Mucosa of gallbladder (tissue), 1 donor: ENCODE measurements at regions not wholly inside any gene's neighbourhood (a gene's known extent, or its start where the extent isn't known, plus 50 kb on each side); places are given as distances from the start of the nearest gene placed in this dataset.
"Not testable (repeated sequence)": the region's sequence is repeated elsewhere in the genome, so short reads cannot be mapped to it uniquely, and the experiment has no call there.

Source experiments
- DNase-seq: peaks from one replicate; pipeline ENCODE4 v3.0.0-alpha.2; 2020; ENCODE audit warnings: low spot score
- donor health status: DM: no; HTN: no; CAD: no.

- DNase-seq = no peak
These were observed 691.9 kb downstream of the RFPL4B start for GRCh38 chr6:113039005-113039404.

GRCh38 chr6:113047148-113047547, 700.0 kb downstream of the RFPL4B start:
- no peak for DNase-seq

- DNase-seq = no peak
These were observed 700.8 kb downstream of the RFPL4B start for GRCh38 chr6:113047932-113048331.

GRCh38 chr6:113048741-113049140, 701.6 kb downstream of the RFPL4B start:
- DNase-seq = no peak

GRCh38 chr6:113049190-113049589, 702.1 kb downstream of the RFPL4B start:
- DNase-seq = no peak

GRCh38 chr6:113050010-113050858, 703.1 kb downstream of the RFPL4B start:
- DNase-seq = no peak

GRCh38 chr6:113050979-113051378, 703.8 kb downstream of the RFPL4B start:
- no peak for DNase-seq

- DNase-seq = no peak
These were observed 705.4 kb downstream of the RFPL4B start for GRCh38 chr6:113052506-113052905.

GRCh38 chr6:113055061-113055460, 707.9 kb downstream of the RFPL4B start:
- DNase-seq = no peak

GRCh38 chr6:113055998-113056397, 708.9 kb downstream of the RFPL4B start:
- DNase-seq = no peak

GRCh38 chr6:113057567-113058053, 710.5 kb downstream of the RFPL4B start:
- no peak for DNase-seq

GRCh38 chr6:113060664-113061063, 713.5 kb downstream of the RFPL4B start:
- no peak for DNase-seq

- no peak for DNase-seq
These were observed 718.5 kb downstream of the RFPL4B start for GRCh38 chr6:113065611-113066010.

- DNase-seq = no peak
These were observed 720.6 kb downstream of the RFPL4B start for GRCh38 chr6:113067612-113068275.

GRCh38 chr6:113068570-113068969, 721.4 kb downstream of the RFPL4B start:
- no peak for DNase-seq

- not testable (repeated sequence) for DNase-seq
These were observed 723.6 kb downstream of the RFPL4B start for GRCh38 chr6:113070681-113071080.

GRCh38 chr6:113073611-113074191, 726.6 kb downstream of the RFPL4B start:
- no peak for DNase-seq

GRCh38 chr6:113076116-113076515, 729.0 kb downstream of the RFPL4B start:
- no peak for DNase-seq

- no peak for DNase-seq
These were observed 729.7 kb downstream of the RFPL4B start for GRCh38 chr6:113076816-113077215.

GRCh38 chr6:113077794-113078193, 730.7 kb downstream of the RFPL4B start:
- no peak for DNase-seq

GRCh38 chr6:113078791-113079190, 731.7 kb downstream of the RFPL4B start:
- no peak for DNase-seq

- DNase-seq = no peak
These were observed 735.6 kb downstream of the RFPL4B start for GRCh38 chr6:113082745-113083144.

- no peak for DNase-seq
These were observed 736.8 kb downstream of the RFPL4B start for GRCh38 chr6:113083947-113084346.
